HG02852 (cell line): ENCODE measurements at regions not wholly inside any gene's neighbourhood (a gene's known extent, or its start where the extent isn't known, plus 50 kb on each side); places are given as distances from the start of the nearest gene placed in this dataset.

Source experiments
- ATAC-seq: cut with Tn5 transposase; IDR thresholded peaks from one replicate; pipeline ENCODE4 v1.9.1; 2021; ENCODE audit warnings: mild to moderate bottlenecking, moderate library complexity; ENCODE audit not compliant: unreplicated experiment

DNA sequence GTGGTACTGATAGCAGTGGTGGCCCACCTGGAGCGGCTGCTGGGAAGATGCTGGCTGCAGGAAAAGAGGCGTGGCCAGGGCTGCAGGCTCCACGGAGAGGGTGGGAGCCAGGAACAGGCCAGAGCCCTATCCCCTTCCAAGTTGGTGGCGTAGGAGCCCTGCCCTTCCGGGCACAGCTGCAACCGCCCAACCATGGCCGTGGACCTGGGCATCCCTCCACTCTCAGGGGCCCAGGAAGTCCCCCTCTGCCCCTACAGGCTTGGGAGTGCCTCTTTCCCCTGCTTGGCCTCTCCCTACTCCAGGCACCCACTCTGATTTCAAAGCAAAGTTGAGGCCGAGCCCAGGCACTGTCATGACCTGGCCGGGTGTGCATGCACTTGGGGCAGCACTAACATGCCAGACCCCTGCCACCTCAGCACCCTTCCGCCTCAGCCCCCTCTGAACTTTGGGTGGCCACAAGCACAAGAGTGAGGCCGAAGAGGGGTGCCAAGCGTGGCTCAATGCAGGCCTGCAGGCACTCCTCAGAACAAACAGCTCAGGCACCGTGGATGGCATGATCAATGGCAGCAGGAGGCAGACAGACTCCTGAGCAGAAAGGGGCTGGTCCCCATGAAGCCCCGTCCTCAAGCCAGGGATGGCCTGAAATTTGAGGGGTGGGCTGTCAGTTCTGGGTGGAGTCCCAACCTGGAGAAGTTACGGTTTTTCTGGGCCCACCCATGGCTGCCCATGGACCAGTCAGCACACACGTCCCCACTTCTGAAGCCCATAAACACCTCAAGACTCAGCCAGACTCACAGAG lies 164.9 kb upstream of the PRNP start:
- ATAC-seq: no peak

DNA sequence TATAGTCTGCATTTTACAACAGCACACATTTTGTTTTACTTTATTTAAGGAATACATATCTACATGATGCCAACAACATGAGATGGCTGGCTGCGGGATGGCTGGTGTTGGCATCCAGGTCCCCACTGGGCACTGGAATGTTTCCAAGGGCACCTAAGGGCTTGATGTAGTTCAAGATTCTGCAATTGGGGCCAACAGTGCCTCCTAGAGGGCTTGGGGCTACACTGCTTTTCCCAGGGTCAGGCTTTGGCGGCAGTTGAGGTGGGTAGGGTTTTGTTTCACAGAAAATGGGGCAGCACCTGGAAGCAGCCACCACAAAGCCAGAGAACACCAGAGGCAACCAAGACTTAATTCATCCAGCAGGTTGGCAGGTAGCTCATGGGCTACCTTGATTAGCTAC lies 166.7 kb upstream of the PRNP start:
- ATAC-seq: no peak

DNA sequence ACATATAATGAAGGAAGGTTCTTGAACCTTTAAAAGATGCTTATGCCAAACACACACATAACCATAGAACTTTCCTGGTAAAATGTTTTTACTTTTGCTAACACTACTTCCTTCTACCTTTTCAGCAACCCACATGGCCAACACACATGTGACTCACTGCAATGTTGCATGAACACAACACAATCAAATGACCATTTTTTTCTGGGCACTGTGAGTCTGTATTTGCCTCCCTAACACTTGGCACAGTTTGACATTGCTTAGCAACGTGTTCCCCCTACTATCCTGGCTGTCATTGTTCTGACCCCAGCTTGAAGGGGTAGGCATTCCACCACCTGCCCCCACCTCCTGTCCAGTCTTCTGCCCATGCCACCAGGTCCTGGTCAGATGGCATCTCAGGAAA lies 169.4 kb upstream of the PRNP start:
- ATAC-seq: no peak

DNA sequence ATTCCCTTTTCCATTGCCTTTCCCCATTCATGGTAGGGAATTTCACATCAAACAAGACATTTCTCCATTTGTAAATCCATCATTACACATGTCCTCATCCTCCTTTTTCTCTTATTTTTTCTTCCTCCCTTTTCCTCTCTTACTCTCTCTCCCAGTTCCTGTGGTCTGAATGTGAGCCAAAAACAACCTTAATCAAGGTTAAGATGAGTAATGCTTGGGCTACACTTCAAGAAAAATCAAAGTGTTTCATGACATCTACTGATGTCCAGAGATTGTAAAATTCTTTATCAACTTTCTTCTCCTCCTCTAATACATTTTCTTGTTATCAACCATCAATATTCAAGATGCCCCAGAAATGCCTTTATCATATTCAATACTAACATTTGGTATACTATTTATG lies 172.5 kb upstream of the PRNP start:
- ATAC-seq: no peak

DNA sequence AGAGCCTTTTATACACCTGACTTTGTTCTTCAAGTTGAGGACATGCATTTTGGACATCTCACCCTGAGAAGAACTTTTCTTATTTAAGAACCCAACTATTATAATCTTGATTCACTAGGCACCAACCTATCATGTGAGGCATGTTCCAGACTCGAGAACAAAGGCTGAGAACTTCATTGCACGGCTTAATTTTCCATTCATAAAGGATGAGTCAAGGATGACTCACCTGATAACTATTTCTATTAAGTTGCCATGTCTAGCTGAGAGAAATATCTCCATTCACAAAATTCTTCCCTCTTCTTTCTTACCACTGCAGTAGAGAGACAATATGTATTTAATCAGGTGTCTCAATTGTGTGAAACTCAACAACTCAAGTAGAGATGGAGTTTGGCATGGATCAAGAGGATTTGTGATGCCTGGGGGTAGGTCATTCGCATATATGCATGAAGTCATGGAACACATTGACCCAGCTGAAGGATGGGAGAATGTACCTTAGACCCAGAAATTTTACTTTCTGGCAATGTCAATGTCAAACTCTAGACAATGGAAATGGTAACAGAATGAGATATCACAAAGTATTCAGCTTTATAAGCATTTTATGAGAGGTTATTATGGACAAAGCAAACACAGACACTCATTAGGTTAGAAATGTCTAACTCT lies 173.2 kb upstream of the PRNP start:
- ATAC-seq: no peak

DNA sequence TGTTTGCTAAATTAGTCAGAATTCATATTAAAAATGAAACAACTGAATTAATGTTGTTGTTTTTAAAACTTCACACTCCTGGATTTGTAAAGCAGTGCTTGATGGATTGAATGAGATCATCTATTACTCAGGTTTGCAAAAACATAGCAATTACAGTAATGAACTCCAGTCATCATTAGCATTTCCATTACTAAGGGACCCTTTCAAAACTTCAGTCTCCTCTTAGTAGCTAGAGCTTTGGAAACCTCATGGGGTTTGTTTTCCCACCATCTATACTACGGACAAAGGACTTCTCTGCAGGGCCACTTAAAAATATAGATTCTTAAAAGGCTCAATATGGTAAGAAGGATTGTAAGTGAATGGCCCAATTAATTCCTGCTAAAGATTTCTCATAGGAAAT lies 174.5 kb upstream of the PRNP start:
- no peak for ATAC-seq

DNA sequence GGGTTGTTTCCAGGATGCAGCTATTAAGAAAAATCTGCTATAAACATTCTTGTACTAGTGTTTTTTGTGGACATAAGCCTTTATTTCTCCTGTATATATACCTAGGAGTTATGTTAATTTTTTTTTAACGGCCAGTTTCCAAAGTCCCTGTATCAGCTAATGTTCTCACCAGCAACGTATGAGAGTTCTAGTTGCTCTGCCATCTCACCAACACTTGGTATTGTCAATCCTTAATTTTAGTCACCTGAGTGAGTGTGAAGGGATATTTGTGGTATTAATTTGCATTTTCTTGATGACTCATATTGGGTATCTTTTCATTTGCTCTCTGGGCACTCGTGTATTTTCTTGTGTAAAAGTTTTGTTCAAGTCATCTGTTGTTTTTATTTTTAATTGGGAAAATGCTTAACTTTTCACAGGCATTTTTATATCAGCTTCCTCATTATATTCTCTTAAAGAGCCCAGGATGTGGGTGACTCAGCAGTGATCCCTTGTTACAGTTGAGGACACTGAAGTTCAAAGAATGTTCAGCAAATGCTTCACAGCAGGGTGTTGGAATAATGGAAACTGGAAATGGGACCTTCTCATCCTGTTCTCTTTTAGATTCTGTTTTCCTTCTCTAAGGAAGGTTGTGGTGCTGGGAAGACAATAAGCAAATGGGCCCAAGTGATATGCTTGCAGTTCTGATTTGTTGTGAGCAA lies 176.3 kb upstream of the PRNP start:
- ATAC-seq: no peak

DNA sequence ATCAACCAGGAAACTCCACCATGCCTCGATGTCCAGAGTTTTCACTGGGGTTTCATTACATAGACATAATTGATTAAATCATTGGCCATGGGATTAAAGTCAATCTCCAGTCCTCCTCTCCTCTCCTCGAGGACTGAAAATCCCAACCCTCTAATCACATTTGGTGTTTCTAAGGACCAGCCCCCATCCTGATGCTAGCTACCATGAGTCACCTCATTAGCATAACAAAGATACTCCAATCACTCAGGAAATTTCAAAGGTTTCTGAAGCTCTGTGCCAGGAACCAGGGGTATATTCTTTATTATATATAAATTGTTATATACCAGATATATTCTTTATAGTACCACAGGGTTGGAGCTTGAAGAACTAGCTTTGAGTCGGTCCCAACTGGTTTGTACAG lies 177.5 kb upstream of the PRNP start:
- ATAC-seq: no peak

DNA sequence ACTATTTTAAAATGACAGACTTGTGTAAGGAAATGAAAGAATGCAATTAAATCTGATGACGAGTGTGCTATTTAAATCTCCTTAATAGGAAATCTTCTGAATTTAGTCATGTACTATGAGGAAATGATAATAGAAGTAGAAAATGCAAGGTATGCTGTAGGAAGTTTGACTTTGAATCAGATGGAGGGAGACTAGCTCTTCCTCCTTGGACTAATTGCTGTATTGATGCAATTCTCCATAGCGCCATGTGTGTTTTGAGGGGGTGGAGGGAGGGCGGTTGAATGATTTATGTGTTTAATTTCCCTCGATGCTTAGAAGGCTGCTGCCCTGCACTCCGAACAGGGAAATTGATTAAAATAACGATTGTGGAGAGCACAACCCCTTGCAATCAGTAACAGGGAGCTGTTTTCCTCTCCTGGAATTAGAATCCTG lies 179.0 kb upstream of the PRNP start:
- no peak for ATAC-seq

DNA sequence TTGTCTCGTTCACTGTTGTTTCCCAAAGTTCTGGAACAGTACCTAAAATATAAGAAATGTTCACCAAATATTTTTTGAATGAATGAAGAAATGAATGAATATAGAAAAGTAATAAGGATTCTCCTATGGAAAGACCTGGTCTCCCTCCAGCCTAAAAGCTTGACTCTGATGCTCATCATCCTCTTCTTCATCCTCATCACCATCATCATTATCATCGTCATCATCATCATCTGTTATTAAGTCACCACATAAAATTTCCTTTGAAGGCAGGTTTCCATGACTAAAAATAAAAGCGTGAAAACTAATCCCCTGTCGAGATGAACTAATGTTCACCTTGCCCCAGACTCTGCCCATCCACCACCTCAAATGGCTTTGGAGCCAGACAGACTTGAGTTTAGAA lies 181.4 kb upstream of the PRNP start:
- no peak for ATAC-seq

DNA sequence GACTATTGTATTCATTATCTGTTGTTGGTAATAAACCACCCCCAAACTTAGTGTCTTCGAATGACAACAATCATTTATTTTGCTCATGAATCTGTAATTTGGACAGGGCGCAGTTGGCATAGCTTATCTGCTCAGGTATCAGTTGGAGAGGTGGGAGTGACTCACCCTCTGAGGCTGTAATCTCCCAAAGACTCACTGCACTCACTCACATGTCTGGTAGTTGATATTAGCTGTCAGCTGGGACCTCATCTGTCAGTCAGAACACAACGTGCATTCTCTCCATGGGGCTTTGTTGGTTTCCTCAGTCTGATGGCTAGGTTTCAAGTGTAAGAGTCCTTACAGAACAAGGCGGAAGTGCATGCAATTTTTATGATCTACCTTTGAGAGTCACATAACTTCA lies 183.5 kb upstream of the PRNP start:
- no peak for ATAC-seq

DNA sequence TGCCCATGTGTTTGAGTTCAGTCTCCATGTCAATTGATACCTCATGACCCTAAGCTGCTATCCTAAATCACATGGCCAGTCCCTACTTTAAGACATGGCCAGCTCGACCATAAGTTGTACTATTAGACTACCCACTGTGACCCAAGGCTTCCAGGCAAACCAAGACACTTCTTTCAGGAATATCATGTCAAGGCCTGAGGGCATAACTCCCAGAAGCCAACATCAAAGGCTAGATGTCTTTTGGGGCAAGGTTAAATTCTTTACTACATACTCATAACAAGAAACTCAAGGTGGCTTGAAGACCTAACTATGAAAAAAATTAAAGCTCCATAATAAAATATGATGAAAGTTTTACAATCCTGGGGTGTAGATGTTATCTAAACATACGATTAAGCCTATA lies 192.9 kb upstream of the PRNP start:
- ATAC-seq: no peak

DNA sequence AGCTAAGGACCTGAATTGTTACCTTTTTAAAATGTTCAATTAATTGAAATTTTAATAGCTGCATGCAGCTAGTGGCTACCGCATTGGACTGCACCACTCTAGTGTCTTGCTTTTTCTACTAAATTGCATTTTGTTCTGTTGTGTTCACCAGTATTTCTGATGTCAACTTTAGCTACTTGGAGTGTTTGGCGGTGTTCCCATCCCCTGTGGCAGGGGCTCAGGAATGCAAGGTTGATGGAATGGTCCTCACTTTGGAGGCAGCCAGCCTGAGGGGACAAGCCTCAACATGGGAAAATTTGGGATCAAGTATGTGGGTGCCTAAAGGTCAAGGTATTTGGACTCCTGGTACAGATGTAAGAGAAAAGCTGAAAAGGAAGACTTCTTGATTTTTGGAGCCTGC lies 194.6 kb upstream of the PRNP start:
- ATAC-seq: no peak

DNA sequence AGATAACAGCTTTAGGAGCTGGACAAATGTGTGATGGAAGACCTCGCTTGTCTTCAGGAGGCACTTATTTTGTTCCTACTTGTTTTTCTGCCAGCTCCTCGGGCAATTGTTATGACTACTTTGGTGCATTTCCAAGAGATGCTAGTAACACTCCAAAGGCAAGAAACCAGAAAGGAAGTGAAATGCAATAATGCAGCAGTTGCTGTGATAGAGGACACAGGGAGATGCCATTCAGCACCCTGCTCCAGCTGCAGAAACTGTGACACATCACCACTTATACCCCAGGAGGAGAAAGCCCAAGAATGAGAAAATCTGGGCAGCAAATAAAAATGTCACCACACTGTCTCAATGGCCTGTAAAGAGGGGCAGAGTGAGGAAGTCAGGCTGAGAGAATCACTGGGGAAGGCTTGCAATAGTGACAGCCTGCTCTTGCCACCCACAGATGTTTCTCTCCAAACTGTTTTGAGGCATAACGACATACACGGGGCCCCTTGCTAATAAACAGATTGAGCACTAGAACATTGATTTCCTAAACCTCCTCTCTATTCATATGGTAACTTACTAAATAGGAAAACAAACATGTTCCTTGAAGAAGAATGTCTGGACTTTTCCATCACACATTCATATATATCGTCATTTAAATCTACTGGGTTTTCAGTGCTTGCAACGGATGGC lies 195.5 kb upstream of the PRNP start:
- ATAC-seq: no peak

DNA sequence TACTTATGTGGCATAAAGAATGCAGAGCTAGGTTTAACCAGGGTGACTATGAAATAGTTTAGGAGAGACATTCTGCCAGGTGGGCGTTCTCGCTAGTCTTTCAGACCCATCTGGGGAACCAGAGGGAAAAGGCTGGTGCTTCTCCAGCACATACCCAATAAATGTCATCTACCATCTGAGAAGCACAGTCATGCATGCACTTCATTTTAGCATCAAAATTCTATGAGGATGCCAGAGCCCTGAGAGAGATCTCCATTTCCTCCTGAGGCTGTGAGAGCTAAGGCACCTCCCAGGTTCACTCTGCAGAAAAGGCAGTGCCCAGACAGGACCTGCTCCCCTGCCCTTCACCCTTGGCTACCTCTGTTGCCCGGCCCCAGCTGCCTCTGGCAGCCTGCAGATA lies 196.2 kb upstream of the PRNP start:
- no peak for ATAC-seq

DNA sequence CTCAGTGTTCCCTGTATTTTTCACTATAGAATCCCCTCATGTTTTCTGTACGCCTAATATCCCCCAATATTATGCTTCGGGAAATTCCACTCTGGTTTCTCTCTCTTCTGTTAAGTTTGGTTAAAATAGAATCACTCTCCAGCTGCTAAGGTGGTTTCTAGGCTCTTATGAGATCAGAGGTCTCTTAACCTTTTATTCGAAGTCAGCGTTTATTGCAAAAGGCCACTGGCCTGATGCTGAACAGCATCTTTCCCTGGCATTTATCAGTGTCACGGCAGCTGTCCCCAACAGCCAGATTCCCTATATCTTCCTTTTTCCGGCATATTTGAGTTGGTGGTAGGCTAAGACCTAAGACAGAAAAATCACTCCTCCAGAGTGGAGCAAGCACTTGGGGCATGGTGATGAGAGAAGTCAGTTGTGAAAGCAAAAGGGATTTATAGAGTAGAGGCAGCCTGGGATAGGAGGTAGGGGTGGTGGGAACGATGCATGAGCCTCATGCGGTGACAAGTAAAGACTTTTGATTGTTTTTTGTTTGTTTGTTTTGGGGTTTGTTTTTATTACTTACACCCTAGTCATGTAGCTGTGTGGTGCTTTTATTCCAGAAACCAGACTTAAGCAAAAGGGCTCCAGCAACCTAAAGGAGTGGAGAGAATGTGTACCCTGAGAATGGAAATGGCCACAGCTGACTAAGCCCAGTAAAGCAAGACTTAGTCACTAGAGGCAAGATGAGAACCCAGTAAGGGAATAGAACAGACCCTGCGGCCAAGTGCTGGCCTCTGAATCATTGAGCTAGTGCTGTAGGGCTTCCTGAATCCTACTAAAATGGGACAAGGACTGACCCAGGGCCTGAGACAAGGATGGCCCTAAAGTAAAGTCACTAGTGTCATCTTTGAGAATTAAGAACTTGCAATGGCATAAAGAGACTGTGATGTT lies 197.6 kb upstream of the PRNP start:
- no peak for ATAC-seq

DNA sequence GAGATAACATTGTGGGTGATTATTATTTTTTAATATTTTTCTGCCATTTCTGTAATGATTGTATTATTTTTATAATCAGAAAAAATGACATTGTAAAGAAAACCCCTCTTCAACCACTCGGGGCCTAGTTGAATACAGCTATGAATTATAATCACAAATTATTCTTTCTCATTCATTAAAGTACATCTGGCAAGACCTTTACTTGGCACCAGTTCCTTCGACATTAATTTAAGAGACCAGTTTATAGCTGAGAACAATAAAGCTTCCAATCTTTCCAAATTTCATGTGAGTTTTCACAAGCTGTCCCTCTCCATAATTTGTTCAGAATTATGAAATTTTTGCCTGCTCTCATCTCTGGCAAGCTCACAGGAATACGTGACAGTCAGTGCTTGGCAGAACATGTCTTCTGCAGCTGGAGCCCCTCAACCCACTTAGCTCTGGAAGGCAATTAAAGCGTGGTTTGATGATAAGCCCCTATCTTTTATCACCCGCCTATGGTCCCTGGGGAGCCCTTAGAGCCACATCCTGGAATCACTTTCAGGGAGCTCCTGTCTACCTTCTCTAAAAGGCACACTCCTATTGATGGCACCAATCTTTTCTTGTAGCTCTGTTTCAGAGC lies 201.8 kb upstream of the PRNP start:
- no peak for ATAC-seq

DNA sequence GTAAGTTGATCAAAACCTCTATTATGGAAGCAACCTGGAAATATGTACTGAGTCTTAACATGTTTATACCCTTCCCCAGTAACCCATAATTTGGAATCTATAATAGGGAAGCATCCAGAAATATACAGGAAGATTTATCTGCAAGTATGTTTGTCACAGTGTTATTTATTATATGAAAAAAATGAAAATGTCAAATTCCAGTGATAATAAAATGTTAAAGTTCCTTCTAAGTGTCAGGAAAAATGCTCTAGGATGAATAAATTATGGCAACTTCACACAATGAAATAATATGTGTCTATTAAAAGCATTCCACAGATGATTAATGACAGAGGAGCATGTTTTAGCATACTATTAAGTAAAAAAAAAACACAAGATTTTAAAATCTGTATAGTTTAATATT lies 202.3 kb upstream of the PRNP start:
- no peak for ATAC-seq

DNA sequence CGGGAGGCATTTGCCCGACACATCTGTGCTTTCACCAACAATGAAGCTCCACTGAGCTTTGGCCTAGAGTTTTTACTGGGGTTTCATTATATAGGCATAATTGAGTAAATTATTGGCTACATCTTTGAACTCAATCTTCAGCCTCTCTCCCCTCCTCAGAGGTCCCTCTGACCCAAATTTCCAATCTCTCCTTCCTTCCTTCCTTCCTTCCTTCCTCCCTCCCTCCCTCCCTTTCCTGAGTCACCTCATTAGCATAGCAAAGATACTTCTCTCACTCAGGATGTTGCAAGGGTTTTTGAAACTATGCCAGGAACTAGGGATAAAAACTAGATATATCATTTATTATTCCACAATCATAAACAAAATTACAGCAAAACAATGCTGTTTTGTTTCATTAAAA lies 202.8 kb upstream of the PRNP start:
- no peak for ATAC-seq

DNA sequence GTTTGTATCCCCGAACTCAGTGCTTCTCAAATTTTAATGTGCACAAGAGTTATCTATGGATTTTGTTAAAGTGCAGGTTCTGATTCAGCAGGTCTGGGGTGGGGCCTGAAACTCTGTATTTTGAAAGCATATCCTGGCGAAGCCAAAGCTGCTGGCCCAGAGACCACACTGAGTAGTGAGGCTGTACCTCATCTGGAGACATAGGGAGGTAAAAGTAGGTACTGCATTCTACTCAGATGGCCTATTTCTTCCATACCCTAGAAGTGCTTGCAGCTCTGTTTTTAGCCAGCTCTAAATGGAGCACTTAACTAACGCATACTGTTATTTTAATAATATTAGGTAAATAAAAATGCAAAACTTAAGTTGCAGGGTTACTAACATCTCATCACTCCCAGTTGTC lies 206.2 kb upstream of the PRNP start:
- ATAC-seq: no peak
